ENCODE measurements at regions not wholly inside any gene's neighbourhood (a gene's known extent, or its start where the extent isn't known, plus 50 kb on each side); places are given as distances from the start of the nearest gene placed in this dataset.
"Not testable (repeated sequence)": the region's sequence is repeated elsewhere in the genome, so short reads cannot be mapped to it uniquely, and the experiment has no call there.

DNA sequence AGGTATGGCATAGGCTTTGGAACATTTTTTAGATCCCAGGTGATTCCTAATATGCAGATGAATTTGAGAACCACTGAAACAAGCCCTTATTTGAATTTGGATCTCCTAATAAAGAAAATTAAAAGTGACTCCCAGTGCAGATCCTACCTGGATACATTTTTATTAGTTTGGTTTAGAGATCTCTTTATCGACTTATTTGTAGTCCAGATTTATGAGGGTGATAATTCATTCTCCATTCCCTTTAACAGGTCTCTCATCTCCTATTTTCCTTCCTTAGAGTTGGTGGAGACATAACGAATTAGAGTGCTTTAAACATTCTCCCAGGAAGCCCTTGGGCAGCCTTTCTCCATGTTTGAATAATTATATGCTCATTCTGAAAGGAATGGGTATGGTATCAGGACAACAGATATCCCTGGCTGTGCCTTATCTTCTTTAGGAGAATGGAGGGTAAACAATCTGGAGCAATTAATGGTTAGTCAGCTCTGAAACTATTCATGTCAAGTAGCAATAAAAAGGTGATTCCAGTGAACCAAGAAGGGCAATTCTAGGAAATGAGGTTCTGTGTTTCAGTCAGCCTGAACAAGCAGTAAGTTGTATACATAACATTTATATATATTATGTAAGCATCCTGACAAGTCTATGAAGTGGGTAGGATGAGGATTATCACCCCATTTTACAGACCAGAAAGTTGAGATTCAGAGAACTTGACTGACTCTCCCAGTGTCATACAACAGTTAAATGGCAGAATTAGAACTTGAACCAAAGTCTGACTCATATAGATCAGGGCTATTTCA lies 53.9 kb upstream of the RCE1 start:
- TSS peak; percentile 16 for BruUV-seq (replicated peaks)
- Mint-ChIP-seq H3K9me3 (ENCODE audit: unreplicated experiment) (no peaks in the 10 kb centered on the region), H3K4me1 (ENCODE audit: insufficient read depth, unreplicated experiment) (no peaks in the 10 kb centered on the region), H3K4me3 (ENCODE audit: unreplicated experiment) (no peak overlapping the region), H3K27ac (ENCODE audit: low read depth, unreplicated experiment) (no peak overlapping the region), H3K36me3 (ENCODE audit: insufficient read depth, unreplicated experiment) (peaks cover 24% of the 10 kb centered on the region), H3K27me3 (ENCODE audit: insufficient read depth, unreplicated experiment) (no peaks in the 10 kb centered on the region)
- ChIA-PET POLR2A (no interaction called here), CTCF (no interaction called here)
- TF ChIP-seq, protein P1, sequence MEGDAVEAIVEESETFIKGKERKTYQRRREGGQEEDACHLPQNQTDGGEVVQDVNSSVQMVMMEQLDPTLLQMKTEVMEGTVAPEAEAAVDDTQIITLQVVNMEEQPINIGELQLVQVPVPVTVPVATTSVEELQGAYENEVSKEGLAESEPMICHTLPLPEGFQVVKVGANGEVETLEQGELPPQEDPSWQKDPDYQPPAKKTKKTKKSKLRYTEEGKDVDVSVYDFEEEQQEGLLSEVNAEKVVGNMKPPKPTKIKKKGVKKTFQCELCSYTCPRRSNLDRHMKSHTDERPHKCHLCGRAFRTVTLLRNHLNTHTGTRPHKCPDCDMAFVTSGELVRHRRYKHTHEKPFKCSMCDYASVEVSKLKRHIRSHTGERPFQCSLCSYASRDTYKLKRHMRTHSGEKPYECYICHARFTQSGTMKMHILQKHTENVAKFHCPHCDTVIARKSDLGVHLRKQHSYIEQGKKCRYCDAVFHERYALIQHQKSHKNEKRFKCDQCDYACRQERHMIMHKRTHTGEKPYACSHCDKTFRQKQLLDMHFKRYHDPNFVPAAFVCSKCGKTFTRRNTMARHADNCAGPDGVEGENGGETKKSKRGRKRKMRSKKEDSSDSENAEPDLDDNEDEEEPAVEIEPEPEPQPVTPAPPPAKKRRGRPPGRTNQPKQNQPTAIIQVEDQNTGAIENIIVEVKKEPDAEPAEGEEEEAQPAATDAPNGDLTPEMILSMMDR (IDR thresholded peaks at IDR 0.05; ENCODE audit: unreplicated experiment): no peak
- intact Hi-C loops (cut with micrococcal nuclease): no loop called here
- no peak for DNase-seq (ENCODE audit: unreplicated experiment)

DNA sequence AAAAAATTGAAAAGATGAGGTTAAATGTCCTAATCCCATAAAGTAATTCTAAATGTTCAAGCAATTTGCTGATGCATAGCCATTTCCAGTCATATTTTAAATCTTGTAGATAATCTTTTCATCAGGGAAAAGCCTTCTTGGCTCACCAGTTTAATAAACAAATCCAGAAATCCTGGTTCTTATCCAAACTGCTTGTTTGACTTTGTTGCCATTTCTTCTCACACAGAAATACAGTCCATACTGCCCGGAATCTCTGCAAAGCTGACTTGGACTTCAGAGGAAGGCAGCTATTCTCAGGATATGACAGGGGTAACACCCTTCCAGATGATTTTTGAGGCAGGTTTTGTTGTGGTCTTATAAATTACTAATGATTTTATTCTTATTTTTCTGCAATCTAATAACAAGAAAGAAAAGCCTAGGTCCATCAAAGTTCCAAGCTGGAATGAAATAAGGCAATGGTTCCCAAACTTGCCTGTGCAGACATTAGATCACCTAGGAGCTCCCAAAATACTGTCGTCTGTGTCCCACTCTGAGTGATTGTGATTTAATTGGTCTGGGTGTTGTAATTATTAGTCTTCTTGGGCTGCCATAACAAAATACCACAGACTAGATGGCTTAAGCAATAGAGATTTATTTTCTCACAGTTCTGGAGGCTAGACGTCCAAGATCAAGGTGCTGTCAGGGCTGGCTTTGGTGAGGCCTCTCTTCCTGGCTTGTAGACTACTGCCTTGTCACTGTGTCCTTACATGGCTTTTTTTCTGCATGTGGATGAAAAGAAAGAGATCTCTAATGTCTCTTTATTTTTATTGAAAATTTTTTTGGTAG lies 55.1 kb upstream of the RCE1 start:
- no peaks in the 10 kb centered on the region for H3K9me3 Mint-ChIP-seq (ENCODE audit: unreplicated experiment)
- ChIA-PET POLR2A (interaction anchor here (0.6 to 1.1 kb wide), 3 partner anchors 10 to 425 kb away, joined by 3 to 5 read pairs (median 4); no protein-coding TSS in a partner anchor), CTCF (interaction anchor here (0.6 kb wide), 2 partner anchors 48 to 106 kb away, joined by 4 to 6 read pairs; no protein-coding TSS in a partner anchor)
- no peaks in the 10 kb centered on the region for H3K4me1 Mint-ChIP-seq (ENCODE audit: insufficient read depth, unreplicated experiment)
- intact Hi-C loops (cut with micrococcal nuclease): no loop called here
- H3K4me3 Mint-ChIP-seq (ENCODE audit: unreplicated experiment): no peak overlapping the region
- DNase-seq (ENCODE audit: unreplicated experiment): no peak
- no TSS peak for BruUV-seq (replicated peaks)
- TF ChIP-seq, protein P1 (IDR thresholded peaks at IDR 0.05; ENCODE audit: unreplicated experiment): no peak
- no peak overlapping the region for H3K27ac Mint-ChIP-seq (ENCODE audit: low read depth, unreplicated experiment)
- peaks cover 23% of the 10 kb centered on the region for H3K36me3 Mint-ChIP-seq (ENCODE audit: insufficient read depth, unreplicated experiment)
- H3K27me3 Mint-ChIP-seq (ENCODE audit: insufficient read depth, unreplicated experiment): no peaks in the 10 kb centered on the region

DNA sequence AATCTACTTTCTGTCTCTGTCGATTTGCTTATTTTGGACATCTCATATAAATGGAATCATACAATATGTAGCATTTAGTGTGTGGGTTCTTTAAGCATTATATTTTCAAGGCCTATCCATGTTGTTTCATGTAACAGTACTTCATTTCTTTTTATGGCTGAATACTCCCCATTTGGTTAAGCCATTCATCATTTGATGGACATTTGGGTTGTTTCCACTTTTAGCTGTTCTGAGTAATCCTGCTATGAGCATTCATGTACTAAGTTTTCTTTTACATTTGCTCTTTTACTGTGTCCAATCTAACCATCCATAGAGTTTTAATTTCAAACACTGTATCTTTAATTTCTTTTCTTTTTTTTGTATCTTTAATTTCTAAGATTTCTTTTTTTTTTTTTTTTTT lies 55.6 kb upstream of the SPTBN2 start:
- intact Hi-C loops (cut with micrococcal nuclease): no loop called here
- Mint-ChIP-seq H3K9me3 (ENCODE audit: unreplicated experiment) (no peaks in the 10 kb centered on the region), H3K4me3 (ENCODE audit: unreplicated experiment) (no peak overlapping the region), H3K36me3 (ENCODE audit: insufficient read depth, unreplicated experiment) (peaks cover 24% of the 10 kb centered on the region), H3K27ac (ENCODE audit: low read depth, unreplicated experiment) (no peak overlapping the region), H3K4me1 (ENCODE audit: insufficient read depth, unreplicated experiment) (no peaks in the 10 kb centered on the region), H3K27me3 (ENCODE audit: insufficient read depth, unreplicated experiment) (no peaks in the 10 kb centered on the region)
- ChIA-PET POLR2A (interaction anchor here (1.3 kb wide), 1 partner anchor 16 kb away, joined by 3 read pairs; no protein-coding TSS in a partner anchor), CTCF (interaction anchor here (0.6 kb wide), 1 partner anchor 380 kb away, joined by 3 read pairs; no protein-coding TSS in a partner anchor)
- TF ChIP-seq, protein P1 (IDR thresholded peaks at IDR 0.05; ENCODE audit: unreplicated experiment): no peak
- DNase-seq (ENCODE audit: unreplicated experiment): no peak
- BruUV-seq (replicated peaks): no TSS peak

DNA sequence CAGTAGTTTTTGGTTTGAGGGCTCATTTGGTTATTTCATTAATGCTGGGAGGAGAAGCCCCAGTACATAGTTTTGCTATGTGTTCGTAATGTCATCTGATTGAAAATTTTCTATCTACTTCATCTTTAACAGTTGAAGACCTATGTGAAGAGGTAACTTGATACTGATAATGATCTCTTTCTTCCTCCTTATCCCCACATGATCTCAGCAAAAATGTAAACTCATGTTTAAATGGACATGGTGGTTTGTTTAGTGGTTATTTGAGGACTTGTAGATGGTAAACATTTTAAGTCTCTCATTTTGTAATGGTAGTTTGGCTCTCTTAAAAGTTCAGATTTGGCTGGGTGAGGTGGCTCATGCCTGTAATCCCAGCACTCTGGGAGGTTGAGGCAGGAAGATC lies 53.7 kb upstream of the SPTBN2 start:
- intact Hi-C loops (cut with micrococcal nuclease): no loop called here
- no peaks in the 10 kb centered on the region for H3K4me1 Mint-ChIP-seq (ENCODE audit: insufficient read depth, unreplicated experiment)
- ChIA-PET POLR2A (interaction anchor here (0.7 to 1.3 kb wide), 3 partner anchors 12 to 40 kb away, joined by 3 read pairs; no protein-coding TSS in a partner anchor), CTCF (interaction anchor here (0.6 kb wide), 1 partner anchor 16 kb away, joined by 3 read pairs; no protein-coding TSS in a partner anchor)
- H3K36me3 Mint-ChIP-seq (ENCODE audit: insufficient read depth, unreplicated experiment): peaks cover 20% of the 10 kb centered on the region
- no peak overlapping the region for H3K4me3 Mint-ChIP-seq (ENCODE audit: unreplicated experiment)
- DNase-seq (ENCODE audit: unreplicated experiment): no peak
- no peaks in the 10 kb centered on the region for H3K9me3 Mint-ChIP-seq (ENCODE audit: unreplicated experiment)
- BruUV-seq (replicated peaks): no TSS peak
- no peaks in the 10 kb centered on the region for H3K27me3 Mint-ChIP-seq (ENCODE audit: insufficient read depth, unreplicated experiment)
- TF ChIP-seq, protein P1 (IDR thresholded peaks at IDR 0.05; ENCODE audit: unreplicated experiment): no peak
- H3K27ac Mint-ChIP-seq (ENCODE audit: low read depth, unreplicated experiment): no peak overlapping the region

DNA sequence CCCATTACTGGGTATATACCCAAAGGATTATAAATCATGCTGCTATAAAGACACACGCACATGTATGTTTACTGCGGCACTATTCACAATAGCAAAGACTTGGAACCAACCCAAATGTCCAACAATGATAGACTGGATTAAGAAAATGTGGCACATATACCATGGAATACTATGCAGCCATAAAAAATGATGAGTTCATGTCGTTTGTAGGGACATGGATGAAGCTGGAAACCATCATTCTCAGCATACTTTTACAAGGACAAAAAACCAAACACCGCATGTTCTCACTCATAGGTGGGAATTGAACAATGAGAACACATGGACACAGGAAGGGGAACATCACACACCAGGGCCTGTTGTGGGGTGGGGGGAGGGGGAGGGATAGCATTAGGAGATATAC lies 50.6 kb upstream of the SPTBN2 start:
- H3K36me3 Mint-ChIP-seq (ENCODE audit: insufficient read depth, unreplicated experiment): peaks cover 20% of the 10 kb centered on the region
- H3K27ac Mint-ChIP-seq (ENCODE audit: low read depth, unreplicated experiment); CTCF ChIA-PET; BruUV-seq (replicated peaks); intact Hi-C loops (cut with micrococcal nuclease); DNase-seq (ENCODE audit: unreplicated experiment); H3K27me3 Mint-ChIP-seq (ENCODE audit: insufficient read depth, unreplicated experiment); POLR2A ChIA-PET; H3K4me1 Mint-ChIP-seq (ENCODE audit: insufficient read depth, unreplicated experiment); H3K4me3 Mint-ChIP-seq (ENCODE audit: unreplicated experiment); H3K9me3 Mint-ChIP-seq (ENCODE audit: unreplicated experiment): not testable (repeated sequence)

Data from MCF 10A (cell line).